Testis (tissue), 2 donors: ENCODE measurements at regions not wholly inside any gene's neighbourhood (a gene's known extent, or its start where the extent isn't known, plus 50 kb on each side); places are given as distances from the start of the nearest gene placed in this dataset.

Experiments used
- CTCF ChIP-seq, 3 experiments: fragments of 450-650 bp in 2 of 3; fragments of 200-600 bp in 1 of 3; sonication (generic) in 1 of 3; IDR thresholded peaks; one replicate each; pipeline ENCODE4 v1.5.1; 2016 to 2019; ENCODE audit warnings: antibody characterized with exemption in 3 of 3, mild to moderate bottlenecking in 2 of 3, moderate library complexity in 1 of 3
- POLR2A ChIP-seq: fragments of 450-650 bp; IDR thresholded peaks from one replicate; pipeline ENCODE4 v1.6.1; 2017; ENCODE audit warnings: antibody characterized with exemption, mild to moderate bottlenecking, moderate library complexity

- no peak for TF ChIP-seq POLR2A
- TF ChIP-seq CTCF (IDR thresholded peaks at IDR 0.05) = no peak
Measured at GRCh38 chr20:61157301-61157700, 94.8 kb upstream of the CDH4 start.
